ENCODE measurements at regions not wholly inside any gene's neighbourhood (a gene's known extent, or its start where the extent isn't known, plus 50 kb on each side); places are given as distances from the start of the nearest gene placed in this dataset.

GRCh38 chr2:181307203-181307991, 149.8 kb upstream of the ITGA4 start:
- DNase-seq, result no peak

- no peak for DNase-seq
Measured at GRCh38 chr2:181308766-181309515, 148.2 kb upstream of the ITGA4 start.

GRCh38 chr2:181309586-181309985, 147.6 kb upstream of the ITGA4 start:
- no peak for DNase-seq

- DNase-seq, result no peak
Measured at GRCh38 chr2:181310967-181311366, 146.2 kb upstream of the ITGA4 start.

- no peak for DNase-seq
Measured at GRCh38 chr2:181311837-181312236, 145.3 kb upstream of the ITGA4 start.

- DNase-seq, result no peak
Measured at GRCh38 chr2:181312515-181312927, 144.7 kb upstream of the ITGA4 start.

- no peak for DNase-seq
Measured at GRCh38 chr2:181313845-181314244, 143.3 kb upstream of the ITGA4 start.

GRCh38 chr2:181314551-181314950, 142.6 kb upstream of the ITGA4 start:
- no peak for DNase-seq

GRCh38 chr2:181317511-181317910, 139.7 kb upstream of the ITGA4 start:
- DNase-seq, result no peak

- no peak for DNase-seq
Measured at GRCh38 chr2:181318504-181319280, 138.5 kb upstream of the ITGA4 start.

- no peak for DNase-seq
Measured at GRCh38 chr2:181319286-181319685, 137.9 kb upstream of the ITGA4 start.

- no peak for DNase-seq
Measured at GRCh38 chr2:181320638-181321037, 136.5 kb upstream of the ITGA4 start.

- no peak for DNase-seq
Measured at GRCh38 chr2:181324912-181325311, 132.3 kb upstream of the ITGA4 start.

GRCh38 chr2:181326661-181327060, 130.5 kb upstream of the ITGA4 start:
- DNase-seq, result no peak

- DNase-seq, result no peak
Measured at GRCh38 chr2:181330286-181330685, 126.9 kb upstream of the ITGA4 start.

- no peak for DNase-seq
Measured at GRCh38 chr2:181332044-181332605, 125.1 kb upstream of the ITGA4 start.

GRCh38 chr2:181334158-181334826, 122.9 kb upstream of the ITGA4 start:
- DNase-seq, result no peak

GRCh38 chr2:181340891-181341290, 116.3 kb upstream of the ITGA4 start:
- no peak for DNase-seq

- DNase-seq, result no peak
Measured at GRCh38 chr2:181341855-181342600, 115.2 kb upstream of the ITGA4 start.

- no peak for DNase-seq
Measured at GRCh38 chr2:181348107-181348837, 108.9 kb upstream of the ITGA4 start.

- no peak for DNase-seq
Measured at GRCh38 chr2:181352158-181352557, 105.0 kb upstream of the ITGA4 start.
